ENCODE measurements at regions not wholly inside any gene's neighbourhood (a gene's known extent, or its start where the extent isn't known, plus 50 kb on each side); places are given as distances from the start of the nearest gene placed in this dataset.
"Not testable (repeated sequence)": the region's sequence is repeated elsewhere in the genome, so short reads cannot be mapped to it uniquely, and the experiment has no call there.

DNA sequence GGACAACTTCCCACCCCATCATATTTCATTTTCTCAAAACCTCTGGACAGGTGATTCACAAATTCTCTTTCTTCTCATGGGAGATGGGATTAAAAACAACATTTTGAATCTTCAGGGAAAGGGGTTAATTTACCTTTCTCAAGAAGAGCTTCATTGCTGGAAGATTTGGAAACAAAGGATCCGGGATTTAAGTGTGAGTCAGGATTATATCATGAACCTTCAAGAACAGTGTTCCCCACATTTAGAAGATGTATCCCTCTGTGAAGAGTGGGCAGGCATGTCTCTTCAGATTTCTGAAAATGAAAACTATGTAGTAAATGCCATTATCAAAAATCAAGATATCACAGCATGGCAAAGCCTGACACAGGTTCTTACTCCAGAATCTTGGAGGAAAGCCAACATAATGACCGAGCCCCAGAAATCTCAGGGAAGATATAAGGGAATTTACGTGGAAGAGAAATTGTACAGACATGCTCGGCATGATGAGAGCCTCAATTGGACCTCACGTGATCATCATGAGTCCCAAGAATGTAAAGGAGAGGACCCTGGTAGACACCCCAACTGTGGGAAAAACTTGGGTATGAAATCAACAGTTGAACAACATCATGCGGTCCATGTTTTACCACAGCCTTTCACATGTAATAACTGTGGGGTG lies 99.5 kb upstream of the GPR39 start:
- 94 to 97% methylated on average over 5 to 6 of the region's 6 CpGs for WGBS, 2 experiments
- not testable (repeated sequence) for H3K36me3 ChIP-seq (ENCODE audit: control insufficient read depth, insufficient read depth, low read length); H3K9me3 ChIP-seq (ENCODE audit: control insufficient read depth, low read length); H3K27ac ChIP-seq (ENCODE audit: insufficient read depth, low read depth, low read length, poor library complexity, severe bottlenecking); H3K4me3 ChIP-seq (ENCODE audit: insufficient read depth, low read depth, low read length); H3K4me1 ChIP-seq (ENCODE audit: control insufficient read depth, insufficient read depth, low read length); H3K27me3 ChIP-seq (ENCODE audit: control insufficient read depth, insufficient read depth, low read length, poor library complexity, severe bottlenecking)

DNA sequence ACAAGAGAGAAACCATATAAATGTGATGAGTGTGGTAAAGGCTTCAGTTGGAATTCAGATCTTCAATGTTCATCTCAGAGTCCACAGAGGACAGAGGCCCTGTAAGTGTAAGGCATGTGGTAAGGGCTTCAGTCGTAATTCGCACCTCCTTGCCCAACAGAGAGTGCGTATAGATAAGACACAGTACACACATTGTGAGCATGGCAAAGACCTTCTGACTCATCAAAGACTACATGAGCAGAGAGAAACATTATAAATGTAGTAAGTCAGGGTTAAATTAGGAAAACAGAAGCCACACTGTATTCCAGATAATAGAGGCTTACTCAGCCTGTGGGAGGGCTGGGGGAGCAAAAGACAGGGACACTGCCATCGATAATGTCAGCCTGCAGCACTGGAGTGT lies 98.1 kb upstream of the GPR39 start:
- not testable (repeated sequence) for H3K27me3 ChIP-seq (ENCODE audit: control insufficient read depth, insufficient read depth, low read length, poor library complexity, severe bottlenecking); H3K4me1 ChIP-seq (ENCODE audit: control insufficient read depth, insufficient read depth, low read length); H3K36me3 ChIP-seq (ENCODE audit: control insufficient read depth, insufficient read depth, low read length); H3K4me3 ChIP-seq (ENCODE audit: insufficient read depth, low read depth, low read length); H3K27ac ChIP-seq (ENCODE audit: insufficient read depth, low read depth, low read length, poor library complexity, severe bottlenecking); H3K9me3 ChIP-seq (ENCODE audit: control insufficient read depth, low read length)
- WGBS, 2 experiments, result 88 to 92% methylated on average over 2 to 4 of the region's 4 CpGs

DNA sequence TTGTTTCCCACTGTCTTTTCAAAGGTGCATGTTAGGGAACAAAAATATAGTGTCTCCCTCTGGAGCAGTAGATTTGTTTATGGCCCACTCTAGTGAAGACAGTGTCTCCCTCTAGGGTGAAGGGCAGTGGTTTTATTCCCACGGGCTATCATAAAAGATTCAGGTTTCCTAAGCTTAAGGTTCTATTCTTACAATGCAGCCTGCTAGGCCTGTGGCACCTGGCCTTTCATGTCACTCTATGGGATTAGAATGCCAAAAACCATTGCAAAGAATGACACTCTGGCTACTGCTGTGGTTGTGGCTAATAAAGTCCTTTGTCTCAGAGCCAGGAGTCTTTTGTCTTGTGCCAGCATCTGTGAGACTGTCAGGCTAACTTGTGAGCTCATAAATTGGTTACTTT lies 92.6 kb upstream of the GPR39 start:
- not testable (repeated sequence) for H3K27me3 ChIP-seq (ENCODE audit: control insufficient read depth, insufficient read depth, low read length, poor library complexity, severe bottlenecking); H3K27ac ChIP-seq (ENCODE audit: insufficient read depth, low read depth, low read length, poor library complexity, severe bottlenecking); H3K9me3 ChIP-seq (ENCODE audit: control insufficient read depth, low read length); H3K4me3 ChIP-seq (ENCODE audit: insufficient read depth, low read depth, low read length); H3K36me3 ChIP-seq (ENCODE audit: control insufficient read depth, insufficient read depth, low read length); H3K4me1 ChIP-seq (ENCODE audit: control insufficient read depth, insufficient read depth, low read length)
- WGBS, 2 experiments, result 63 to 67% methylated on average over 1 of the region's 1 CpG

DNA sequence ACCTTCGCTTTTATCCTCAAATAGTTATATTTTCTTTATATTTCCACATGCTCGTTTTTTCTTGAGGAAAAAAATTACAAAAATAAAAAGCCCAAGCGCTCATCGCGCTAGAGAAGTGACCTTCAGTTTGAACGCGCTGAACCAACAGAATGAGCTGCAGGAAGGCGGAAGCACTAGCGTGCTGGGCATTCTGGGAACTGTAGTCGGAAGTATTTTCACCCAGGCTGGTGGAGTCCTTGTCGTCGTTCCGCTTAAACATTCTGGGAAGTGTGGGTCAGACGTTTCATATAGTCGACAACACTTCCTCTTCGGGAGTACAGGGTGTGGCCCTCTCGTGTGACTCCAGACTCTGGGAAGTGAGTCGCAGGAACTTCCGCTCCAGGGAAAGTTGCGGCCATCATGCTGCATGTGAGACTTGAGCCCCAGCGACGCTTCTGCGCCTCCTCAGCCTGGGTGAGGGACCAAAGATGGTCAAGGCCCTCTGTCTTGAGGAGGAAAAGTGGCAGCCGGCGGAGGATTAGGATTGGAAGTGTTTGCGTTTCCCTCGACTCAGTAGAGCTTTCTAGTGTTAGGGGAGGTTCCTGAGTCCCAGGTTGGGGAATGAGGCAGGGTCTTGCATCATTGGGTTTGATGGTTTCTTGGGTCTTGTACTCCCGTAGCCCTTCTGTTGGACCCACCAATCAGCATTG lies 84.1 kb upstream of the GPR39 start:
- not testable (repeated sequence) for H3K27me3 ChIP-seq (ENCODE audit: control insufficient read depth, insufficient read depth, low read length, poor library complexity, severe bottlenecking); H3K9me3 ChIP-seq (ENCODE audit: control insufficient read depth, low read length); H3K27ac ChIP-seq (ENCODE audit: insufficient read depth, low read depth, low read length, poor library complexity, severe bottlenecking); H3K36me3 ChIP-seq (ENCODE audit: control insufficient read depth, insufficient read depth, low read length); H3K4me3 ChIP-seq (ENCODE audit: insufficient read depth, low read depth, low read length); H3K4me1 ChIP-seq (ENCODE audit: control insufficient read depth, insufficient read depth, low read length)
- WGBS, 2 experiments, result 94 to 95% methylated on average over 26 to 27 of the region's 28 CpGs

DNA sequence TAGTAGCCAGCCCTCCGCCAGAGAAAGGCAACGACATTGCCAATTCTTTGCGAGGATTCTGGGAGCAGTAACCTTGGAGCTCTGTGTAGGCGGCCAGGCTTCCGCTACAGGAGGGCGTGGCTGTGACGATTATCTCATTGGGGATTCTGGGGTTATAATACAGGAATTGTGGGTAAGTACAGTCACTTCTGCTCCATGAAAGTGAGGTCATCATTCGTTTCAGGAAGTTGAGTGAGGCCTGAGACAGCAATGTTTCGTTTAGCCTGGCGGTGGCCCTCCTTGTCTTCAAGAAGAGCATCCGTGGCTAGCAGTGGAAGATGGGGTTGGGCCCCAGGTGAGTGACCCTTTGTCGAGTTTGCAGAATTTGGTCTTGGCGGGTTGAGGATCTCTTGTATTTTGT lies 79.5 kb upstream of the GPR39 start:
- WGBS, 2 experiments, result 92 to 94% methylated on average over 5 to 10 of the region's 13 CpGs
- not testable (repeated sequence) for H3K4me1 ChIP-seq (ENCODE audit: control insufficient read depth, insufficient read depth, low read length); H3K9me3 ChIP-seq (ENCODE audit: control insufficient read depth, low read length); H3K4me3 ChIP-seq (ENCODE audit: insufficient read depth, low read depth, low read length); H3K36me3 ChIP-seq (ENCODE audit: control insufficient read depth, insufficient read depth, low read length); H3K27ac ChIP-seq (ENCODE audit: insufficient read depth, low read depth, low read length, poor library complexity, severe bottlenecking); H3K27me3 ChIP-seq (ENCODE audit: control insufficient read depth, insufficient read depth, low read length, poor library complexity, severe bottlenecking)

DNA sequence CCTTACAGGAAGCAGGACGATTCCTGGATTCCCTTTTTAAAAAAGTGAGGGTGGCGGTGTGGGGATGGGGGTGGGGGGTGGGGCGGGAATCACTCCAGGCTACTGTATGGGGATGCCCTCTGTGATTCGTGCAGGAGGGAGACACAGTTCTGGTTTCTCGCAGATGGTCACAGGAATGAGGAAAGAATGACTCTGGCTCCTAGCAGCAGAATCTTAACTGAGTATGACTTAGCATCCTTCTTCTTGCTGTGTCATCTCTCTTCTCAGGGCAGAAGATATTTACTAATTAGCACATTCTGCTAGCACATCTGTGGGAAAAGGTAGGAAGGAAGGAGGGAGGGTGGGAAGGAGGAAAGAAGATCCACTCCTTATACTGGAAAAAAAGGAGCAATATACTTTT lies 78.8 kb upstream of the GPR39 start:
- not testable (repeated sequence) for H3K4me3 ChIP-seq (ENCODE audit: insufficient read depth, low read depth, low read length); H3K9me3 ChIP-seq (ENCODE audit: control insufficient read depth, low read length); H3K36me3 ChIP-seq (ENCODE audit: control insufficient read depth, insufficient read depth, low read length); H3K4me1 ChIP-seq (ENCODE audit: control insufficient read depth, insufficient read depth, low read length); H3K27ac ChIP-seq (ENCODE audit: insufficient read depth, low read depth, low read length, poor library complexity, severe bottlenecking); H3K27me3 ChIP-seq (ENCODE audit: control insufficient read depth, insufficient read depth, low read length, poor library complexity, severe bottlenecking)
- WGBS, 2 experiments, result 51 to 68% methylated on average over 2 to 3 of the region's 5 CpGs

DNA sequence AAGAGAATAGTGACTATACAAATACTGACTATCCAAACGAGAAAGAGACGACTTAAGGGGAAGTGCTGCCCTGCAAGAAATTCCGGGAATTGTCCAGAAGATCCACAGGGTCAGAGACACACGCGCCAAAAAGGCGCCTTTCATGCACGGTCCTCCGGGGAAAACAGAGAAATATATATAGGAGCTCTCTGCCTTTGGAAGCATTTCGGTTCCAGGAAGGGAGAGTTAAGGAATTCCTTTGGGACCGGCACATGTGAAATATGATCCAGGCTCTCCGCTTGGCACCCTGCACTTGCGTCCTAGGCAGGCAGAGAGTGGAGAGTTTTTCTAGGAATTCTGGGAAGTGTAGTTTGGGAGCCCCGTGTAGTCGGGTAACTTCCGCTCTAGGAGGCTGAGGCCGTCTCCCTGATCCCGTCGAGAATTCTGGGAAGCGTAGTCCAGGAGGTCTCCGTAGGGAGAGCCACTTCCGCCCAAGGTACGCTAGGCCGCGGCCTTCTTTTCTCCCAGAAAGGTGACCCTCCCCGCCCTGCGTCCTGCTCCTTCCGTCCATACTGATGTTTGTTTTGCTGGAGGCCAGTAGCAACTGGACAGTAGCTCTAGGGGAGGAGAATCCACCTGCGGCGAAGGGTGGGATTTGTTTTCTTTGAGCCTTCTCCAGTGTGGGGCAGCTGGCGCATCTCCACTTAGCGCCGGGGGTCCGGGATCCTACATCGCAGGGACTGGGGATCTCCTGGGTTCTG lies 69.4 kb upstream of the GPR39 start:
- H3K36me3 ChIP-seq (ENCODE audit: control insufficient read depth, insufficient read depth, low read length); H3K27me3 ChIP-seq (ENCODE audit: control insufficient read depth, insufficient read depth, low read length, poor library complexity, severe bottlenecking); H3K4me1 ChIP-seq (ENCODE audit: control insufficient read depth, insufficient read depth, low read length); H3K9me3 ChIP-seq (ENCODE audit: control insufficient read depth, low read length); H3K27ac ChIP-seq (ENCODE audit: insufficient read depth, low read depth, low read length, poor library complexity, severe bottlenecking): not testable (repeated sequence)
- 15 to 16% methylated on average over 31 to 34 of the region's 34 CpGs for WGBS, 2 experiments
- peak overlapping the region; percentile 34 for H3K4me3 ChIP-seq (ENCODE audit: insufficient read depth, low read depth, low read length)

DNA sequence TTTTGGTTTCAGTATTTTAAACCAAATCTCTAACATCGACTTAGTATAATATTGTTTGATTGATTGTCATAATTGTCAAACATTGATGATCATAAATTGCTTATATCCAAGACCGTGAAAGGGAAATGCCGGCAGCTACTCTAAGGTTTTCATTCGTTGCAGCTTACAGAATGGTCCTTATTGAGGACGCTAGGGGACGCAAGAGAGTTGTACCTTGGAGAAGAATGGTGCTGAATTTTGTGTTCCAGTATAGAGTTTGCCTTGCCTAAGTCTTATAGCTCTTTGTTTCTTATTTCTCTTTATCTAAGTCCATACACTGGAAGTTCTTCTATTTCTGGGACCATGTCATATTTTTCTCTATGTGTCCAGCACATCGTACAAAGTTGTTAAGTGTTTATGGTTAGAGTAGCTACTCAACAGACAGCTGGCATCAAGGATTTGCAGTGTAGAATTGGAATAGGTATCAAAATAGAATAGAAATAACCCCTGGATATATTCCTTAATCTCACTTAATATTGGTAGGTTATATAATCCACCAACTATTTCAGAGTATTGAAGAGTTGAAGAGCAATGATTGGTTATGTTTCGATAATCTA lies 67.4 kb upstream of the GPR39 start:
- WGBS, 2 experiments, result 19 to 26% methylated on average over 5 to 6 of the region's 8 CpGs
- H3K4me3 ChIP-seq (ENCODE audit: insufficient read depth, low read depth, low read length), result not testable (repeated sequence)

DNA sequence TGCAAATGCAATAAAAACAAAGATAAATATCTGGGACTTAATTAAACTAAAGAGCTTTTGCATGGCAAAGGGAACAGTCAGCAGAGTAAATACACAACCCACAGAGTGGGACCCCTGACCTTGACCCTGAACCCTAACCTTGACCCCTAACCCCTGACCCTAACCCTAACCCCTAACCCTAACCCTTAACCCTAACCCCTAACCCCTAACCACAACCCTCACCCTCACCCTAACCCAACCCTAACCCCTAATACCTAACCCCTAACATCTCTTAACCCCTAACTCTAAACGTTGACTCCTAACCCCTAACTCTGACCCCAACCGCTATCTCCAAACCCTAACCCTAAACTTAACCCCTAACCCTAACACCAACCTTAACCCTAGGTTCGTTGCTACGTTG lies 64.9 kb upstream of the GPR39 start:
- not testable (repeated sequence) for H3K9me3 ChIP-seq (ENCODE audit: control insufficient read depth, low read length); H3K27me3 ChIP-seq (ENCODE audit: control insufficient read depth, insufficient read depth, low read length, poor library complexity, severe bottlenecking); H3K36me3 ChIP-seq (ENCODE audit: control insufficient read depth, insufficient read depth, low read length); H3K27ac ChIP-seq (ENCODE audit: insufficient read depth, low read depth, low read length, poor library complexity, severe bottlenecking); H3K4me1 ChIP-seq (ENCODE audit: control insufficient read depth, insufficient read depth, low read length); H3K4me3 ChIP-seq (ENCODE audit: insufficient read depth, low read depth, low read length)
- 72 to 83% methylated on average over 3 to 4 of the region's 4 CpGs for WGBS, 2 experiments

More for the DNA sequence above, 67.4 kb upstream of the GPR39 start:
- not testable (repeated sequence) for H3K9me3 ChIP-seq (ENCODE audit: control insufficient read depth, low read length); H3K4me1 ChIP-seq (ENCODE audit: control insufficient read depth, insufficient read depth, low read length); H3K27ac ChIP-seq (ENCODE audit: insufficient read depth, low read depth, low read length, poor library complexity, severe bottlenecking); H3K36me3 ChIP-seq (ENCODE audit: control insufficient read depth, insufficient read depth, low read length); H3K27me3 ChIP-seq (ENCODE audit: control insufficient read depth, insufficient read depth, low read length, poor library complexity, severe bottlenecking)

DNA sequence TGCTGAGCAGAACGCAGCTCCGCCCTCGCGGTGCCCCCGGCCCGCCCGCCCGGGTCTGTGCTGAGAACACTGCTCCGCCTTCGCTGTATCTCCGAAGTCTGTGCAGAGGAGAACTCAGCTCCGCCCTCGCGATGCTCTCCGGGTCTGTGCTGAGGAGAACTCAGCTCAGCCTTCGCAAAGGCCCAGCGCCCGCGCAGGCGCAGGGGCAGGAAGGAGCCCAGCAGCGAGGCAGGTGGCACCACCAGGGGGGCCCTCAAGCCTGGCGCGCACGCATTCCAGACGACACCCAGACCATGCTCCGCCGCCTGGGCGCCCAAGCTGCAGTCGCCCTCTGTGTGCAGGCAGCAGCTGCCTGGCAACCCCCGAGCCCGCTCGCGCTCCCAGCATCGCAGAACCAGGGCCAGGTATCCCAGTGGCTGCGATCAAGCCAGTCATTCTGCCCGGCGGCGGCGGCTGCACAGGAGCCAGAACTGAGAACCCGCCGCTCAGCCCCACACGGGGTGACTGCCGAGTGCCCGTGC lies 64.1 kb upstream of the GPR39 start:
- not testable (repeated sequence) for H3K27me3 ChIP-seq (ENCODE audit: control insufficient read depth, insufficient read depth, low read length, poor library complexity, severe bottlenecking); H3K4me1 ChIP-seq (ENCODE audit: control insufficient read depth, insufficient read depth, low read length); H3K27ac ChIP-seq (ENCODE audit: insufficient read depth, low read depth, low read length, poor library complexity, severe bottlenecking); H3K9me3 ChIP-seq (ENCODE audit: control insufficient read depth, low read length); H3K36me3 ChIP-seq (ENCODE audit: control insufficient read depth, insufficient read depth, low read length)
- WGBS, 2 experiments, result 1% methylated on average over 44 of the region's 44 CpGs
- H3K4me3 ChIP-seq (ENCODE audit: insufficient read depth, low read depth, low read length), result peak overlapping the region; percentile 45

All from ectodermal cell (in vitro differentiated cells).